ENCODE measurements at regions not wholly inside any gene's neighbourhood (a gene's known extent, or its start where the extent isn't known, plus 50 kb on each side); places are given as distances from the start of the nearest gene placed in this dataset.
"Not testable (repeated sequence)": the region's sequence is repeated elsewhere in the genome, so short reads cannot be mapped to it uniquely, and the experiment has no call there.

DNA sequence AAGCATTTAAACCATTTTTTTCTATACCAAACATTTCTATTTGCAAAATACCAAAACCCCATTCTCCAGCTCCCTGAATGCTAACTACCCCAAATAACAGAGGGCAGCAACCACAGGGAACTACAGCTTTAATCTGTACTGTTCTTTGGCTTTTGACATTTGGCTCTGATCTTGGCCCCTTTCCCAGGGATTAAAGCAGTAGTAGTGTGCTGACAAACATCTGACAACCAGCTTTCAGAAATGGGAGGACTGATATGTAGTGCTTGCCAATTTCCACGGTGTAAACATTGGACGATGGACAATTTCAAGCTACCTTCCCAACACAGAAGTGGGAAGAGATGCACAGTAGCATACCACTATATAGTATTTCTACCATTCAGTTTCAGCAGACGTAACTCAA is 88.4 kb upstream of the TEAD1 start:
- no peak for DNase-seq (ENCODE audit: low read depth)

DNA sequence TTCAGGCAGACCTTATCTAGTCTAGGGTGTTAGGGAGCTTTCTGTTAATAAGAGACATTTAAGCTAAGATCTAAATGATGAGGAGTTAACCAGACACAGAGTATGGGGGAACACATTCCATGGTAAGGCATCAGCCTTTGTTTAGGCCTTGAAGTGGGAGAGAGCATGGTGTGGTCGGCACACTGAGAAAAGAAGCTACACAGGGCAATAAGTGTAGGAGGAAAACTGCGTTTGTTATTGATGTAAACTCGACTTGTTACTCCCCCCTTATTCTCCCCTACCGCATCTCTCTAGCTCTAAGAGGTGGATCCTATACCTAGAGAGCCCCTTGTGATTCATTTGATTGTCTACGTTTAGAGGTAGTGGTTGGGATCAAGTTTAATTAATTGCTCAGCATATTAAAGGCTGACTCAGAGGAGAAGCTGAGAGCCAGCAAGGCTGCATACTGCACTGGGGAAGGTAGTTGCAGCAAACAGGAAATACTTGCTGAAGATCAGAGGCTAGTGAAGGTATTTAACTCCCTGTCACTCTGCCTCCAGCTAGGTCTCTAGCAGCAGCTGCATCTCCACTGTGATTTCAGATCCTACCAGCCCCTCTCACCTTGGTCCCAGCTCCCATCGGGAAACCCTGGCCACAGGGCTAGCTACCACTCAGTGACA is 86.8 kb upstream of the TEAD1 start:
- DNase-seq (ENCODE audit: low read depth) = no peak

DNA sequence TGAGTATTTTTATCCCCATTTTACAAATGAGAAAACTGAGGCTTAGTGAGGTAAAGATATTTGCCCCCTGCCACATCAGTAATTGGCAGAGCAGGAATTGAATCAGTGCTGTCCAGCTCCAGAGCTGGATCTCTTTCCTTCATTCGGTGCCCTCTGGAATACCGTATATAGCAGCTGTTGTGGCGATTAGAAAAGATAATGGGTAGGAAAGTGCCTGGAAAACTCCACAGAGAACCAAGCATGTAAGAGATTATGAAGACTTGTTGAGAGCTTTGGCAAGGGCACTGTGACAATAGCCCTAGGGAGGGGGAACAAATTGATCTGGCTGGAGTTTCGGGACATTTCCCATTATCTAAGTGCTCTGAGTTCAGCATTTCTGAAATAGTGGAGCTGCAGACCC is 82.5 kb upstream of the TEAD1 start:
- DNase-seq (ENCODE audit: low read depth) = no peak

DNA sequence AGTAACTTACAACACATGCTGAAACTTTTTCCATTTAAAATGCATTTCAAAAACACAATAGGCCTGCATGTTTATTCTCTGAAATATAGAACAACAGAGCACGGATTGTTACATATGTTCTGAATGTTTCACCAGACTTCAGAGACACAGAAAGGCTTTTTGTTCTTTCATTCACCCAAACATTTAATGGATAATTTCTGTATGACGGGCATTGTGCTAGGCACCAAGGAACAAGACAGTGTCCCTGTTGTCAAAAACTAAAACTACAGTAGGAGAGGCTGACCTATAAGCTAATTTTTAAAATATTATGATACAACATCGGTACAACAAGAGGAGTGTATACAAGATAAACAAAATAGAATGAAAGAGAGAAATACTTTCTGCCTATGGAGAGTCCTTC is 81.9 kb upstream of the TEAD1 start:
- no peak for DNase-seq (ENCODE audit: low read depth)

DNA sequence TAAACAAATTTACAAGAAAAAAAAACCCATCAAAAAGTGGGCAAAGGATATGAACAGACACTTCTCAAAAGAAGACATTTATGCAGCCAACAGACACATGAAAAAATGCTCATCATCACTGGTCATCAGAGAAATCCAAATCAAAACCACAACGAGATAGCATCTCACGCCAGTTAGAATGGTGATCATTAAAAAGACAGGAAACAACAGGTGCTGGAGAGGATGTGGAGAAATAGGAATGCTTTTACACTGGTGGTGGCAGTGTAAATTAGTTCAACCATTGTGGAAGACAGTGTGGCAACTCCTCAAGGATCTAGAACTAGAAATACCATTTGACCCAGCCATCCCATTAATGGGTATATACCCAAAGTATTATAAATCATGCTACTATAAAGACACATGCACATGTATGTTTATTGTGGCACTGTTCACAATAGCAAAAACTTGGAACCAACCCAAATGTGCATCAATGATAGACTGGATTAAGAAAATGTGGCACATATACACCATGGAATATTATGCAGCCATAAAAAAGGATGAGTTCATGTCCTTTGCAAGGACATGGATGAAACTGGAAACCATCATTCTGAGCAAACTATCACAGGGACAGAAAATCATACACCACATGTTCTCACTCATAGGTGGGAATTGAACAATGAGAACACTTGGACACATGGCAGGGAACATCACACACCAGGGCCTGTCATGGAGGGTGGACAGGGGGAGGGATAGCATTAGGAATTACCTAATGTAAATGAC is 79.0 kb upstream of the TEAD1 start:
- not testable (repeated sequence) for DNase-seq (ENCODE audit: low read depth)

DNA sequence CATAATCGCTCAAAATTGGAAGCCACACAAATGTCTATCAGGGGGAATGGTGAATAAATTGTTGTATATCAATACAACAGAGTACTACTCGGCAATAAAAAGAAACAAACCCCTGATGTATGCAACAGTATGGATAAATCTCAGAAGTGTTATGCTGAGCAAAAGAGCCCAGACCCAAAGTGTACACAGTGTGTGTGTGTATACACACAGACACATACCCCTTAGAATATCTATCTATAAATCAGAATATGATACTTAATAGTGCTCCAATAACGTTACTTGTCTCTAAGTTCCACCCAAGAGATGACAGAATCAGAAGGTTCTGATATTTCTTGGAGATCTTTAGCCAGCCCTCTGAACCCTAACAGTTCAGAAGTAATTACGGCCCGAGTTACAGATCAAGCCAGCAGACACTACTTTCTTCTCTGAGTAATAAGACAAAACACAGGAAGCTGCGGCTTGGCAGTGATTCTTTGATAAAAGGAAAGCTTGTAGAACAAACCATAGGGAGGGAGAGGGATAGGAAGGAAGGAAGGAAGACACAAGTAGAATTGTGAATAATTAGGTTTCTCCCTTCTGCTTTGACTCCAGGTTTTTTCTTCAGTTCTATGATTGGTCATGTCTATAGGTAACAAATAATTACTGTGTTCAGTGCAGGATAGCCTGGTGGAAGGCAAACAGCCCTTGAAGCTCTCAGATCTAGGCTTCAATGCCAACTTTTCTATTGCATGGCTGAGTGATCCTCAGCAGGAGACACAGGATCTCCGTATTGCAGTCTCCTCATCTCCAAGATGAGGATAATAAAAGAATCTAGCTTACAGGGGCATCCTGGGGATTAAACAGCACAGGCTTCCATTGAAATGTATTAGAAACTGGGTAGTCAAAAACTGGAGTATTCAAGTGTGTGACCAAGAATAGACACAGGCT is 75.6 kb upstream of the TEAD1 start:
- peak; percentile 2 for DNase-seq (ENCODE audit: low read depth)

DNA sequence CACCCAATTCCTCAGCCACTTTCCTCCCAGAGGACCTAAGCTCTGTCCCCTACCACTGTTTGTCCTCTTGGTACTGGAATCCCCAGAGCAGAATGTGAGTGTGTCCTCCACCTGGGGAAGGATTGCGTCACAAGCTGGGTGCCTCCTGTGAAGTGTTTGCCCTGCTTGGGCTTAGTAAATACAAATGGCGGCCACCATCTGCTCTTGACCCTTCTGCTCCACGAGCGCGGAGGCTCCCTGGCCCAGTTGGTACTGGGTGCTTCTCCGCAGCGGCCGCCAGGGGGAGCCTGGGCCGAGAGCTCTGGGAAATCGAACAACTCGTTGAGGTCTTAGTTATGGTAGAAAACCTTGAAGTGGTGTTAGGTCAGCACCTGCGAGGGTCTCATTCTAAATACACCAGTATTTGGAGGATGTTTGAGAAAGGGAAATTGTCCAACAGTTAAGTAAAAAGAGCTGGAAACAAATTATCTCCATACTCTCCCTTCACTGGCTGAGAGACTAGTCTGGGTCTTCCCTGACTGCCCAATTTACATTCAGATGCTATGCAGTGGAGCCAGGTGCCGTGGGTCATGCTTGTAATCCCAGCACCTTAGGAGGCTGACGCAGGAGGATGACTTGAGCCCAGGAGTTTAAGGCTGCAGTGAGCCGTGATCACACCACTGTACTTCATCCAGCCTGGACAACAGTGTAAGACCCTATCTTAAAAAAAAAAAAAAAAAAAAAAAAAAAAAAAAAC is 74.6 kb upstream of the TEAD1 start:
- DNase-seq (ENCODE audit: low read depth) = no peak

DNA sequence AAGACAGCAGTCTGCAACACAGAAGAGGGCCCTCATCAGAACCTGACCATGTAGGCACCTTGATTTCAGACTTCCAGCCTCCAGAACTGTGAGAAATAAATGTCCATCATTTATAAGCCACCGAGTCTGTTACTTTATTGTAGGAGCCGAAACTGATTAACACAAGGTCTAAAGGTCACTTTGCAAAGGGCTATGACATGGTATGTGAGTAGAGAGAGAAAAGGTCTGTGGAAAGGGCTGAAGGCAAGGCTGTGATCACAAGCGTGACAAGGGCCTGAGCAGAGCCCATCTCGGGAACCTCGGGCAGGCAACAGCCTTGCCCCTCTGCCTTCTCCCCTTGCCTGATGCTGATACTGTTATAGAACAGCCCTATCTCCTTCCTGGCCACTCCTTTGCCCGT is 73.4 kb upstream of the TEAD1 start:
- no peak for DNase-seq (ENCODE audit: low read depth)

DNA sequence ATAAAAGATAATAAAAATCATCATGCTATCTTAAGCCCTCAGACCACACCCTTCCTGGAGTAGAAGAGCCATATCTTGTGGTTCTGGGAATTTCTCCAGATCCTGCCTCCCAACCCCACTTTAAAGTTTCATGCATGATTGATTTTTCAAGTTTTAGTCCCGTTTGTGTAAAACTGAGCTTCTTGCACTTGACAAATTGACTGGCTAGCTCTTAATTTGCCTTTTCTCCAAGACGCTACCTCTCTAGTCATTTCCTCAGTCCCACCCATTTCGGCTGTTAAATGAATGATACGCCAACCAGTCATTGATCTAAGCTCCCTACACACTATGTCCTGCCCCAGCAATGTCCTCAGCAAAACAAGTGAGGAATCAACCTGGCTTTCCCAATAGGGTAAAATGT is 71.8 kb upstream of the TEAD1 start:
- DNase-seq (ENCODE audit: low read depth) = no peak

DNA sequence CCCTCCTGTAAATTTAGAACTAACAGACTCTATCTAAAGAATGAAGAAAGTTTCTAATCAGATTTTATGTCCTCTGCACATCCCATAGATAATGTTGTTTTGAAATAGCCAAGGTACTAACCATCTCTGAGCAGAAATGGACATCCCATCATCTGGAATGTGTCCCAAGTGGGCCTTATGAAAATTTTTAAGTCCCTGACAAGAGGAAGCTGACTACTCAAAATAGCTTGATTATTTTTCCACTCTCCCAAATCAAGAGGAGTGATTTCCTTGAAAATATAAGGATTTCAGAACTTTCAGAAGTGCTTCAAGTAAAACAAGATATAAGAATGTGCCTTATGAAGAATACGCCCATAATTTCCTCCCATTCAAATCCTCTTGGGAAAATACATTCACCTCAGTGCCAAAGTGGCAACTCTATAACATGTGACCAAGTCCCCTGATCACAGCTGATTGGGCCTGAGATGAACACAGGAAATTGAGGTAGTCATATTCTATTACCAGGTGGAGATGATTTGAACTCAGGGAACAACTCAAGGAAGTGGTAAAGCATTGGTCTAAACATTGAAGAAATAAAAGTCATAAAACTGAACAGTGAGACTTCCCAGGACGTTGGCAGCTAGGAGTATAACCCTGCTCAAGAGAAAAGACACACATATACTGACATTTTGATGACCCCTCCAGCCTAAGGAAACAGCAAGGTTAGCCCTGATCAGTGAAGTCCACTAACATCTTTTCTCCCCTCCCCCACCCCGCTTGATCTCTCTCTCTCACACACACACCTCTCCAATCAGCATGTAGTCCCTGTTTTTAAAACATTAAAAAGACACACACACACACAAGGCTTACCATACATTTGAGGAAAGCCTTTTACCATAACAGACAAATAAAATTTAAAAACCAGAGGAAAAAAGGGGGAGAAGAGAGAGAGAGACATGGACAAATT is 70.8 kb upstream of the TEAD1 start:
- no peak for DNase-seq (ENCODE audit: low read depth)

DNA sequence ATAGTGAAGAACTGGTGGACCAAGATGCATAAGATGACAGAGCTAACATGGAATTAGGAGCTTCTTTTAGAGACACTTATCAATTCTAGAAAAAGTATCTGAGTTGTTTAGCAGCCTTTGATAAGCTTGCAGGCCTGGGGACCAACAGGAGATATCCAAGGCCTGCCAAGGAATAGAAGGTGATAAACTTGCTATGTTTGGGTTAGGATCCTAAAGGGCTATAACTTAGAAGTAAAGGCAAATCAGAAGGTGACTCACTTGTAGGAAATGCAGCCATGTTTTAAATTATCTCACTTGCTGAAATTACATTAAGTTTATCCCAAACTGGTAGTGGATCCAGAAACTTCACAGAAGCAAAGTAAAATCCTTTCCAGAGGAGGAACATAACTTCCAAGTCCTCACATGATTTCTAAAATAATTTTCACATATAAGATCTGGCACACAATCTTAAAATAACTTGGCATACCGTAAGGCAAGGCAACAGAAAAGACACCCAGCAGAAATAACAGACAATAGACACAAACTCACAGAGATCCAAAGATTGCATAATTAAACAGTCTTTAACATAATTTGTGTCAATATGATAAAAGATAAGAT is 69.6 kb upstream of the TEAD1 start:
- DNase-seq (ENCODE audit: low read depth) = no peak

DNA sequence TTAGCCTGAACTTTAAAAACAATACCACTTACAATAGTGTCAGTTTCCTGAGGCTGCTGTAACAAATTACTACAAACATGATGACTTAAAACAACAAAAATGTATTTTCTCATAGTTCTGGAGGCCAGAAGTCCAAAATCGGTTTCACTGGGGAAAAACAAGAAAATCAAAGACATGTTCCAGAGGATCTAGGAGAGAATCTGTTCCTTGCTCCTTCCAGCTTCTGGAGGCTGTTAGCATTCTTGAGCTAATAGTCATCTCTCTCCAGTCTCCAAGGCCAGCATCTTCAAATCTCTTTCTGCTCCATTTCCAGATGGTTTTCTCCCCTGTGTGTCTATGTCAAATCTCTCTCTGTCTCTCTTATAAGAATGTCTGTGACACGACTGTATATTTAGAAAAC is 67.6 kb upstream of the TEAD1 start:
- DNase-seq (ENCODE audit: low read depth) = no peak

DNA sequence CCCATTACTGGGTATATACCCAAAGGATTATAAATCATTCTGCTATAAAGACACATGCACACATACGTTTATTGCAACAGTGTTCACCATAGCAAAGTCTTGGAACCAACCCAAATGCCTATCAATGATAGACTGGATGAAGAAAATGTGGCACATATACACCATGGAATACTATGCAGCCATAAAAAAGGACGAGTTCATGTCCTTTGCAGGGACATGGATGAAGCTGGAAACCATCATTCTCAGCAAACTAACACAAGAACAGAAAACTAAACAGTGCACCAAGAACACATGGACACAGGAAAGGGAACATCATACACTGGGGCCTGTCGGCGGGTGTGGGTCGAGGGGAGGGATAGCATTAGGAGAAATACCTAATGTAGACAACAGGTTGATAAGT is 65.5 kb upstream of the TEAD1 start:
- not testable (repeated sequence) for DNase-seq (ENCODE audit: low read depth)

DNA sequence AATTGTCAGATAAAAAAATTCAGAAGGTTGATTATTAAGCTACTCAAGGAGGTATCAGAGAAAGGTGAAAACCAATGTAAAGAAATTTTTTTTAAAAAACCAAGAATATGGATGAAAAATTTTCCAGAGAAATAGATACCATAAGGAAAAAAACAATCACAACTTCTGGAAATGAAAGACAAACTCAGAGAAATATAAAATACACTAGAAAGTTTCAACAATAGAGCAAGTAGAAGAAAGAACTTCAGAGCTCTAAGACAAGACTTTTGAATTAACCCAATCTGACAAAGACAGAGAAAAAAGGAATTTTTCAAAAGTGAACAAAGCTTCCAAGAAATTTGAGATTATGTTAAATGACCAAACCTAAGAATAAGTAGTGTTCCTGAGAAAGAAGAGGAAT is 62.9 kb upstream of the TEAD1 start:
- DNase-seq (ENCODE audit: low read depth) = no peak

DNA sequence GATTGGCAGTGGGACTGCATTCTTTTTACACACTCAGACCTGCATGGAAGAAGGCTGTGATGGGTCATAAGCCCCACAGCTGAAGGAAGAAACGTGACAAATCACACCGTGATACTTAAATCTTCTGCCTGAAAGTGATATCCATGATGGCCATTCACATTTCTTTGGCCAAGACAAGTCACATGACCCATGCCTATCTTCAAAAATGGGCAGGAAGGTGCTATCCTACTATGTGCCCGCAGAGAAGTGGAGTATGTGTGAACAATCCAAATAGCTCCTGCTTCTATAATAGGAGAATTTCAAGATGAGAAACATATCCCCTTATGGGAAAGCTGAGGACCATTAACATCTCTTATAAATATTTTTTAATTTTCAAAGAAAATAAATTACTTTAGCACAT is 56.6 kb upstream of the TEAD1 start:
- no peak for DNase-seq (ENCODE audit: low read depth)

DNA sequence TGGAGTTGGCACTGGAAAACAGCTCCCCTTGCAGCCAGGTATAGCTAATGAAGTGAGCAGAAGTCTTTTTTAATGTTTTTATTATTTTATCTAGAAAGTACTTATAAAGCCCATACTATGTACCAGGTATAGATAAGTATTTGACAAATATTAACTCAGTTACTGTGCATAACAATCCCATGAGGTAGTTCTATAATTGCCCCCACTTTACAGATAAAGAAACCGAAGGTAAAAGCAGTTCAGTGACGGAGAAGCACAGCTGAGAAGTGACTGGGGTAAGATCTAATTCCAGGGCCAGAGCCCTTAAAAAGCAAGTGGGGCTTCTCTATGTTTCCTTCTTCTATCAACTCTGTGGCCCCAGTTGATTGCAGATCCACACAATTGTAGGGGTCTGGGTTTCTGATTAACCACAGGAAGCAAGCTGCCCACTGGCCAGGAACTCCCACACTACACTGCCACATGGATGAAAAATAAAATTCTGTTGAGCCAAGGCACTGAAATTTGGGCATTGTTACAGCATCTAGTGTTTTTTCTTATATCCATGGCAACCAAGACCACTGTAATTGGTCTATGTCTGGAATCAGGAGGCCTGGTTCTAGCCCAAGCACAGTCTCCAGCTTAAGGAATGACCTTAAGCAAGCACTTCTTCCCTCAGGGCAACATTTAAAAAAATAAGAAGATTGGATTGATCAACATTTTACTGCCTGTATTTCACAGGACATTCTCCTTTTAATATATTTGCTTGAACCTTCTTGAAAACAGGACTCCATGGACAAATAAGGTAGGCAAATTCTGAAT is 55.3 kb upstream of the TEAD1 start:
- no peak for DNase-seq (ENCODE audit: low read depth)

DNA sequence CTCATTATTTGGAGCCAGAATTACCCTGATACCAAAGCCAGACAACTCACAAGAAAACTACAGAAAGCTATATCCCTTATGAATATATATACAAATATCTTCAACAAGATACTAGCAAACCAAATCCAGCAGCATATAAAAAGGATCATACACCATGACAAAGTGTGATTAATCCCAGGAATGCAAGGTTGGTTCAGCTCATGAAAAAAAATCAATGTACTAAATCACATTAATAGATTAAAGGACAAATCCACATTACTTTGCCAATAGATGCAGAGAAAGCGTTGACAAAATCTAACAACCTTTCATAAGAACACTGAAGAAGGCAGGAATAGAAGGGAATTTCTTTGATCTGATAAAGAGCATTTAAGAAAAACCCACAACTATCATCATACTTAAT is 50.4 kb upstream of the TEAD1 start:
- no peak for DNase-seq (ENCODE audit: low read depth)
